HEK293 (cell line): ENCODE measurements at regions not wholly inside any gene's neighbourhood (a gene's known extent, or its start where the extent isn't known, plus 50 kb on each side); places are given as distances from the start of the nearest gene placed in this dataset.

Experiments
- CTCF ChIA-PET: fragments of 350-600 bp; formaldehyde crosslinking; extraction: SDS; loops from one replicate; lab custom pipeline; 2021; ENCODE audit warnings: antibody characterized with exemption; lab: Yijun Ruan, JAX
- POLR2A ChIA-PET: fragments of 300-600 bp; formaldehyde crosslinking; extraction: SDS; loops from one replicate; lab custom pipeline; 2020; ENCODE audit warnings: antibody characterized with exemption, inconsistent platforms; lab: Yijun Ruan, JAX
- H3K27ac ChIP-seq: fragments of 200-500 bp; sonication (Bioruptor generic); 2 replicates; pipeline ENCODE4 v1.5.1; 2014; ENCODE audit warnings: low read depth, low read length, control low read depth, inconsistent platforms; ENCODE audit errors: extremely low read depth
- H3K36me3 ChIP-seq, 2 experiments: fragments of 200-500 bp in 1 of 2; sonication (Bioruptor generic) in 1 of 2; 1 replicate in 1 of 2; 2 replicates in 1 of 2; pipeline ENCODE4 v1.5.1; 2014 to 2017; ENCODE audit warnings: inconsistent platforms in 2 of 2, low read length in 2 of 2; ENCODE audit not compliant: control insufficient read depth in 2 of 2, insufficient read depth in 1 of 2
- H3K4me1 ChIP-seq: fragments of 200-500 bp; sonication (Bioruptor generic); 2 replicates; pipeline ENCODE4 v1.5.1; 2014; ENCODE audit warnings: mild to moderate bottlenecking, low read length, inconsistent platforms; ENCODE audit not compliant: control insufficient read depth, insufficient read depth
- H3K4me3 ChIP-seq: 2 replicates; pipeline ENCODE4 v1.5.1; 2011; ENCODE audit warnings: low read depth, mild to moderate bottlenecking, control low read depth, low read length, moderate library complexity
- H3K9me3 ChIP-seq: fragments of 200-500 bp; sonication (Bioruptor generic); 2 replicates; pipeline ENCODE4 v1.5.1; 2014; ENCODE audit warnings: low read depth, low read length, inconsistent platforms; ENCODE audit not compliant: control insufficient read depth, insufficient read depth
- EGR2 ChIP-seq: fragments of 450-650 bp; formaldehyde crosslinking; IDR thresholded peaks from 2 replicates; pipeline ENCODE4 v1.5.1; 2016; ENCODE audit warnings: low read depth, missing biosample characterization, missing genetic modification characterization
- GLIS2 ChIP-seq: fragments of 450-650 bp; formaldehyde crosslinking; IDR thresholded peaks from 2 replicates; pipeline ENCODE4 v1.5.1; 2016; ENCODE audit warnings: missing biosample characterization, missing genetic modification characterization
- KLF1 ChIP-seq: fragments of 450-650 bp; formaldehyde crosslinking; IDR thresholded peaks from 2 replicates; pipeline ENCODE4 v1.5.1; 2016; ENCODE audit warnings: missing biosample characterization, missing genetic modification characterization
- KLF16 ChIP-seq: fragments of 450-650 bp; formaldehyde crosslinking; IDR thresholded peaks from 2 replicates; pipeline ENCODE4 v1.5.1; 2017; ENCODE audit warnings: missing biosample characterization, missing genetic modification characterization
- SP2 ChIP-seq: fragments of 450-650 bp; formaldehyde crosslinking; IDR thresholded peaks from 2 replicates; pipeline ENCODE4 v1.5.1; 2016; ENCODE audit warnings: missing biosample characterization, missing genetic modification characterization
- SP7 ChIP-seq: fragments of 450-650 bp; formaldehyde crosslinking; IDR thresholded peaks from 2 replicates; pipeline ENCODE4 v1.5.1; 2016; ENCODE audit warnings: missing biosample characterization, missing genetic modification characterization
- TSHZ1 ChIP-seq: fragments of 450-650 bp; formaldehyde crosslinking; IDR thresholded peaks from 2 replicates; pipeline ENCODE4 v1.5.1; 2016; ENCODE audit warnings: missing biosample characterization, missing genetic modification characterization, borderline replicate concordance
- ZBTB21 ChIP-seq: fragments of 450-650 bp; formaldehyde crosslinking; IDR thresholded peaks from 2 replicates; pipeline ENCODE4 v1.5.1; 2017; ENCODE audit warnings: missing biosample characterization, missing genetic modification characterization
- ZBTB6 ChIP-seq: fragments of 450-650 bp; formaldehyde crosslinking; IDR thresholded peaks from 2 replicates; pipeline ENCODE4 v1.5.1; 2017; ENCODE audit warnings: missing biosample characterization, missing genetic modification characterization
- ZBTB8A ChIP-seq: fragments of 450-650 bp; formaldehyde crosslinking; IDR thresholded peaks from 2 replicates; pipeline ENCODE4 v1.5.1; 2016; ENCODE audit warnings: missing biosample characterization, missing genetic modification characterization
- ZFP3 ChIP-seq: fragments of 450-650 bp; formaldehyde crosslinking; IDR thresholded peaks from 2 replicates; pipeline ENCODE4 v1.5.1; 2016; ENCODE audit warnings: low read depth, missing biosample characterization, missing genetic modification characterization
- ZFP37 ChIP-seq: fragments of 450-650 bp; formaldehyde crosslinking; IDR thresholded peaks from 2 replicates; pipeline ENCODE4 v1.5.1; 2016; ENCODE audit warnings: missing biosample characterization, missing genetic modification characterization
- ZNF121 ChIP-seq: fragments of 450-650 bp; formaldehyde crosslinking; IDR thresholded peaks from 2 replicates; pipeline ENCODE4 v1.5.1; 2016; ENCODE audit warnings: missing biosample characterization, missing genetic modification characterization
- ZNF133 ChIP-seq: fragments of 450-650 bp; formaldehyde crosslinking; IDR thresholded peaks from 2 replicates; pipeline ENCODE4 v1.5.1; 2016; ENCODE audit warnings: missing biosample characterization, missing genetic modification characterization
- ZNF24 ChIP-seq: fragments of 450-650 bp; formaldehyde crosslinking; IDR thresholded peaks from 2 replicates; pipeline ENCODE4 v1.5.1; 2016; ENCODE audit warnings: missing biosample characterization, missing genetic modification characterization
- ZNF248 ChIP-seq: fragments of 450-650 bp; formaldehyde crosslinking; IDR thresholded peaks from 2 replicates; pipeline ENCODE4 v1.5.1; 2017; ENCODE audit warnings: missing biosample characterization, missing genetic modification characterization
- ZNF292 ChIP-seq: fragments of 450-650 bp; formaldehyde crosslinking; IDR thresholded peaks from 2 replicates; pipeline ENCODE4 v1.5.1; 2016; ENCODE audit warnings: low read depth, missing biosample characterization, missing genetic modification characterization, borderline replicate concordance
- ZNF324 ChIP-seq: fragments of 450-650 bp; formaldehyde crosslinking; IDR thresholded peaks from 2 replicates; pipeline ENCODE4 v1.5.1; 2016; ENCODE audit warnings: missing biosample characterization, missing genetic modification characterization
- ZNF366 ChIP-seq: fragments of 450-650 bp; formaldehyde crosslinking; conservative IDR thresholded peaks from 2 replicates; pipeline ENCODE4 v1.5.1; 2016; ENCODE audit warnings: missing biosample characterization, missing genetic modification characterization
- ZNF473 ChIP-seq: fragments of 450-650 bp; formaldehyde crosslinking; IDR thresholded peaks from 2 replicates; pipeline ENCODE4 v1.5.1; 2017; ENCODE audit warnings: missing biosample characterization, missing genetic modification characterization
- ZNF48 ChIP-seq: fragments of 450-650 bp; formaldehyde crosslinking; IDR thresholded peaks from 2 replicates; pipeline ENCODE4 v1.5.1; 2016; ENCODE audit warnings: missing biosample characterization, missing genetic modification characterization
- ZNF768 ChIP-seq: fragments of 450-650 bp; formaldehyde crosslinking; IDR thresholded peaks from 2 replicates; pipeline ENCODE4 v1.5.1; 2018; ENCODE audit warnings: missing biosample characterization, mild to moderate bottlenecking, missing genetic modification characterization
- ZNF777 ChIP-seq: fragments of 450-650 bp; formaldehyde crosslinking; IDR thresholded peaks from 2 replicates; pipeline ENCODE4 v1.5.1; 2017; ENCODE audit warnings: missing biosample characterization, missing genetic modification characterization, borderline replicate concordance
- ZSCAN30 ChIP-seq: fragments of 450-650 bp; IDR thresholded peaks from 2 replicates; pipeline ENCODE4 v1.5.1; 2018; ENCODE audit warnings: missing biosample characterization, mild to moderate bottlenecking, missing genetic modification characterization, moderate library complexity
- ZSCAN4 ChIP-seq: fragments of 450-650 bp; formaldehyde crosslinking; IDR thresholded peaks from 2 replicates; pipeline ENCODE4 v1.5.1; 2017; ENCODE audit warnings: missing biosample characterization, missing genetic modification characterization

- TF ChIP-seq ZNF292 (tag by site-specific recombination) (no peak), ZNF24 (tag by site-specific recombination) (no peak), KLF16 (tag by site-specific recombination) (no peak), ZFP3 (tag by site-specific recombination) (no peak), TSHZ1 (no peak), ZNF133 (tag by site-specific recombination) (no peak), ZBTB6 (tag by site-specific recombination) (no peak), ZBTB8A (tag by site-specific recombination) (no peak)
Measured at GRCh38 chr5:86866036-86866435, 248.3 kb downstream of the COX7C start (continued).

DNA sequence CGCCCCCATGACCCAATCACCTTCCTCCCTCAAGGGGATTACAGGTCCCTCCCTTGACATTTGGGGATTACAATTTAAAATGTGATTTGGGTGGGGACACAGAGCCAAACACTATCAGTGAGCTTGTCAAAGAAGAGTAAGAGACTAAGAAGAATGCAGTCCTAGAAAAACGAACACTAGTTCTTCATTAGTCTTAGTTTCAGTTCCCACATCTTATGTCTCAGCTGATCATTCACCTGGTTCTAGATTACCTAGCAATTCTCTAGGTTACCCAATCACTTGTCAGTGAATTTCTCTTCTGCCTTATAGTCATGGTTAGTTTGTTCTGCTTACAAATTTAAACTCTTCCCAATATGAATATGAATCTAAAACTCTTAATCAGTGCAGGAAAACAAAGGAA lies 251.5 kb downstream of the COX7C start:
- H3K4me3 ChIP-seq: no peak overlapping the region
- H3K36me3 ChIP-seq: no peaks in the 10 kb centered on the region
- ChIA-PET POLR2A (no interaction called here), CTCF (interaction anchor here (3.6 kb wide), 1 partner anchor 11 kb away, joined by 11 read pairs; no protein-coding TSS in a partner anchor)
- H3K4me1 ChIP-seq: no peaks in the 10 kb centered on the region
- no peak overlapping the region for H3K27ac ChIP-seq
- no peaks in the 10 kb centered on the region for H3K9me3 ChIP-seq
- TF ChIP-seq ZNF121 (tag by site-specific recombination) (no peak), ZNF248 (no peak), ZFP37 (no peak), ZNF768 (tag by site-specific recombination) (no peak), SP7 (tag by site-specific recombination) (no peak)
- TF ChIP-seq, all 188 proteins: peak for 0

DNA sequence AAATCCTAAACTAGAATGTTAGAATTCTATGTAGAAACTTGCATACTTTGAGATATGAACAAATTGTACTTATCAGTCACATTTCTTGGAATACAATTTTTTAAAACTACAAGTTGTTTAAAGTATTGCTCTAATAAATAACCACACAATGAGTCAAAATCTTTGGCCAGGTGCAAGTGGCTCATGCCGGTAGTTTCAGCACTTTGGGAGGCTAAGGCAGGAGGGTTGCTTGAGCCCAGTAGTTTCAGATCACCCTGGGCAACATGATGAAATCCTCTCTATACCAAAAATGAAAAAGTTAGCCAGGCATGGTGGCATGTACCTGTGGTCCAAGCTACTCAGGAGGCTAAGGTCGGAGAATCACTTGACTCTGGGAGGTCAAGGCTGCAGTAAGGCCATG lies 257.8 kb downstream of the COX7C start:
- Histone ChIP-seq H3K9me3 (no peaks in the 10 kb centered on the region), H3K27ac (no peak overlapping the region), H3K4me3 (no peak overlapping the region), H3K36me3 (no peaks in the 10 kb centered on the region), H3K4me1 (no peaks in the 10 kb centered on the region)
- POLR2A ChIA-PET: no interaction called here
- no peak for TF ChIP-seq EGR2
- no peak for TF ChIP-seq ZNF473 (tag by site-specific recombination)
- no peak for TF ChIP-seq ZBTB21 (tag by site-specific recombination)
- no peak for TF ChIP-seq GLIS2
- no peak for TF ChIP-seq KLF1 (tag by site-specific recombination)
- no peak for TF ChIP-seq ZSCAN4 (tag by site-specific recombination)
- no peak for TF ChIP-seq ZNF366 (tag by site-specific recombination)
- no peak for TF ChIP-seq ZNF777 (tag by site-specific recombination)
- no peak for TF ChIP-seq ZNF324 (tag by site-specific recombination)
- no peak for TF ChIP-seq ZSCAN30
- no peak for TF ChIP-seq ZNF48 (tag by site-specific recombination)
- TF ChIP-seq SP2 (tag by site-specific recombination): no peak
- CTCF ChIA-PET: interaction anchor here (0.6 kb wide), 1 partner anchor 901 kb away, joined by 3 read pairs; no protein-coding TSS in a partner anchor
